PC-9 (cell line): ENCODE measurements at regions not wholly inside any gene's neighbourhood (a gene's known extent, or its start where the extent isn't known, plus 50 kb on each side); places are given as distances from the start of the nearest gene placed in this dataset.

Experiments used
- CTCF ChIP-seq: fragments of 200-600 bp; sonication (generic); conservative IDR thresholded peaks from 2 replicates; pipeline ENCODE4 v1.6.1; 2017; ENCODE audit warnings: mixed run types, antibody characterized with exemption, mild to moderate bottlenecking, moderate library complexity
- EZH2 ChIP-seq: fragments of 200-600 bp; sonication (generic); IDR thresholded peaks from 2 replicates; pipeline ENCODE4 v1.8.0; 2017; ENCODE audit warnings: antibody characterized with exemption, low read depth

DNA sequence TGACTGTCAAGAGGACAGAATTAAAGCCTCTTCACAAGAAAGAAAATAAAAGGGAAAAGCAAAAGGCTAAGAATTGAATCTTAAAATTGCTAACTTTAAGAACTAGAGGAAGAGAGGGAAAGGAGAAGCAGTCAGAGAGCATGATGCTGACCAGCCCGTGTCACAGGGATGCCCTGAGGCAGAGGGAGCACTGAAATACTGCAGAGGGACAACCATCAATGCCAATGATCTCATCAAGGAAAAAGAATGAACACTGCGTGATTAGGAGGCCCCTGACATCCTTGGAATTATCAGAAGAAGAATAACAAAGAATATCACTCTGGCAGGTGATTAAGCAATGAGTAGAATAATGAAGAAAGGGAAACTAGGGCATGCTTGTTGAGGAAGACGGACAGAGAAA is 252.2 kb upstream of the GRIP1 start:
- TF ChIP-seq CTCF: no peak
- TF ChIP-seq EZH2: no peak
